Activated B cell treated with CpG ODN at 0.5 μM for 24 hours (primary cell): ENCODE measurements at regions not wholly inside any gene's neighbourhood (a gene's known extent, or its start where the extent isn't known, plus 50 kb on each side); places are given as distances from the start of the nearest gene placed in this dataset.
A peak's percentile ranks its signal among the peaks of the same experiment; 100 is the strongest.

Experiments
- ATAC-seq: fragments of 200-7000 bp; cut with Tn5 transposase; one replicate; pipeline ENCODE4 v1.10.0; 2021; ENCODE audit warnings: low read depth, mild to moderate bottlenecking, moderate library complexity
- CTCF ChIA-PET: fragments of 350-600 bp; sonication (Branson Sonifier 250); formaldehyde crosslinking; loops from one replicate; lab custom pipeline; 2021; ENCODE audit warnings: antibody characterized with exemption; lab: Charles Lee
- POLR2A ChIA-PET: fragments of 350-600 bp; sonication (Branson Sonifier 250); formaldehyde crosslinking; loops from one replicate; lab custom pipeline; 2021; ENCODE audit warnings: antibody characterized with exemption; lab: Charles Lee
- DNase-seq: peaks from one replicate; pipeline ENCODE4 v3.0.0; 2022
- H3K27ac Mint-ChIP-seq: one replicate; pipeline ENCODE4 v1.8.0; 2020; ENCODE audit warnings: mixed read lengths
- H3K27me3 Mint-ChIP-seq: one replicate; pipeline ENCODE4 v1.8.0; 2021; ENCODE audit warnings: mixed read lengths
- H3K36me3 Mint-ChIP-seq: one replicate; pipeline ENCODE4 v1.8.0; 2021; ENCODE audit warnings: low read depth, mixed read lengths
- H3K4me1 Mint-ChIP-seq: one replicate; pipeline ENCODE4 v1.8.0; 2021; ENCODE audit warnings: mixed read lengths
- H3K4me3 Mint-ChIP-seq: one replicate; pipeline ENCODE4 v1.8.0; 2020; ENCODE audit warnings: mild to moderate bottlenecking, mixed read lengths
- H3K9me3 Mint-ChIP-seq: one replicate; pipeline ENCODE4 v1.8.0; 2020; ENCODE audit warnings: mixed read lengths
- CTCF ChIP-seq: fragments of 200-600 bp; IDR thresholded peaks from one replicate; pipeline ENCODE4 v1.8.0; 2022; ENCODE audit warnings: antibody characterized with exemption, mild to moderate bottlenecking
- intact Hi-C: fragments of 100-400 bp; cut with micrococcal nuclease; formaldehyde crosslinking; loops from one replicate; pipeline ENCODE4 v1.15.1; 2024

GRCh38 chr4:83207497-83208101 lies 77.0 kb downstream of the COQ2 start:
- no peak for DNase-seq
- Mint-ChIP-seq H3K36me3 (no peaks in the 10 kb centered on the region), H3K4me1 (peaks cover 47% of the 10 kb centered on the region), H3K27me3 (no peaks in the 10 kb centered on the region), H3K27ac (peak overlapping the region; percentile 8), H3K4me3 (no peak overlapping the region), H3K9me3 (no peaks in the 10 kb centered on the region)
- TF ChIP-seq CTCF, result no peak
- intact Hi-C loops, result no loop called here
- POLR2A ChIA-PET, result interaction anchor here (0.5 to 0.6 kb wide), 2 partner anchors 9 to 798 kb away, joined by 4 to 7 read pairs; no protein-coding TSS in a partner anchor
- ATAC-seq, result no peak
- CTCF ChIA-PET, result interaction anchor here (1.0 kb wide), 1 partner anchor 52 kb away, joined by 3 read pairs; no protein-coding TSS in a partner anchor

DNA sequence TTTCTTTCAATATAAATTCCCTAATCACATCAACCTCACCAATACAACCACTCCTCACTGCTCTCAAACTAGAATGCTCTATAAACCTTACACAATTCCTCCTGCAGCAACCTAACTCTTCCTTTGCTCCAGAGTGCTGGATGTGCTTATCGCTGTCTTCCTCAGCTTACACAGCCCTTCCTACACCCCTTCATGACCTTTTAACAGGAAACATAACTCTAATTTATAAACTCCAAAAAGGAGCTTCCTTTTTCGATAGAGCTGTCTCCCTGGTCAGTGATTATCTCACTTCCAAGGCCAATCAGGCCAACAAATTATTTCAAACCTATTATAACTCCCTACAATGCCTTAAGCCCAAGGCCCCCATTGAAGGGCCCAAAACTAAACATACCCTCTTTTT lies 78.8 kb downstream of the COQ2 start:
- DNase-seq (no peak), ATAC-seq (no peak)
- ChIA-PET POLR2A (interaction anchor here (0.6 kb wide), 1 partner anchor 200 kb away, joined by 6 read pairs; no protein-coding TSS in a partner anchor), CTCF (no interaction called here)
- no peak for TF ChIP-seq CTCF
- intact Hi-C loops, result loop anchor here (1.0 kb wide), 1 partner anchor 8 kb away; no protein-coding TSS in a partner anchor
- Mint-ChIP-seq H3K27me3 (no peaks in the 10 kb centered on the region), H3K36me3 (no peaks in the 10 kb centered on the region), H3K27ac (no peak overlapping the region), H3K4me1 (peaks cover 31% of the 10 kb centered on the region), H3K9me3 (no peaks in the 10 kb centered on the region), H3K4me3 (no peak overlapping the region)

DNA sequence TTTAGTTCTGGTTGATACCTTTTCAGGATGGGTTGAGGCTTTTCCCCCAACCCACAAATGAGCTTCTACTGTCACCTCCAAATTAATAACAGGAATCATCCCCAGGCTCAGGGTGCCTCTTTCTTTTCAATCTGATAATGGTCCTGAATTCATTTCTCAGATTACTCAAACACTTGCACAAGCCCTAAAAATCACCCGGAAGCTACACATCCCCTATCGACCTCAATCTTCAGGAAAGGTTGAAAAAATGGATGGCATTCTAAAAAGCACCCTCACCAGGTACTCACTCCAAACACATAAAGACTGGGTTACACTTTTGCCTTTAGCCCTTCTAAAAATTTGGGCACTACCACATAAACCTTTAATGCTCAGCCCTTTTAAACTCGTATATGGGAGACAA lies 79.9 kb downstream of the COQ2 start:
- DNase-seq (no peak), ATAC-seq (no peak)
- H3K36me3 Mint-ChIP-seq, result no peaks in the 10 kb centered on the region
- ChIA-PET POLR2A (no interaction called here), CTCF (no interaction called here)
- intact Hi-C loops, result no loop called here
- no peak overlapping the region for H3K27ac Mint-ChIP-seq
- no peak for TF ChIP-seq CTCF
- no peak overlapping the region for H3K4me3 Mint-ChIP-seq
- no peaks in the 10 kb centered on the region for H3K27me3 Mint-ChIP-seq
- H3K4me1 Mint-ChIP-seq, result peaks cover 21% of the 10 kb centered on the region
- H3K9me3 Mint-ChIP-seq, result no peaks in the 10 kb centered on the region

- CTCF ChIA-PET, result no interaction called here
- POLR2A ChIA-PET, result no interaction called here
Measured at GRCh38 chr4:83201761-83202160, 82.8 kb downstream of the COQ2 start.

More at GRCh38 chr4:83201761-83202160, 82.8 kb downstream of the COQ2 start:
- Mint-ChIP-seq H3K9me3 (no peaks in the 10 kb centered on the region), H3K4me3 (no peak overlapping the region), H3K4me1 (peaks cover 19% of the 10 kb centered on the region), H3K27ac (no peak overlapping the region), H3K36me3 (no peaks in the 10 kb centered on the region), H3K27me3 (no peaks in the 10 kb centered on the region)
- no peak for TF ChIP-seq CTCF
- intact Hi-C loops, result no loop called here
- ATAC-seq (no peak), DNase-seq (no peak)
